CMK (cell line): ENCODE measurements at regions not wholly inside any gene's neighbourhood (a gene's known extent, or its start where the extent isn't known, plus 50 kb on each side); places are given as distances from the start of the nearest gene placed in this dataset.

ENCODE experiments used
- DNase-seq: peaks from one replicate; pipeline ENCODE4 v3.0.0-alpha.2; 2010; ENCODE audit warnings: low read depth

GRCh38 chr2:4844881-4845280 lies 847.3 kb upstream of the SOX11 start:
- DNase-seq = no peak

- no peak for DNase-seq
Observed at GRCh38 chr2:4862031-4862430, 830.2 kb upstream of the SOX11 start.

DNA sequence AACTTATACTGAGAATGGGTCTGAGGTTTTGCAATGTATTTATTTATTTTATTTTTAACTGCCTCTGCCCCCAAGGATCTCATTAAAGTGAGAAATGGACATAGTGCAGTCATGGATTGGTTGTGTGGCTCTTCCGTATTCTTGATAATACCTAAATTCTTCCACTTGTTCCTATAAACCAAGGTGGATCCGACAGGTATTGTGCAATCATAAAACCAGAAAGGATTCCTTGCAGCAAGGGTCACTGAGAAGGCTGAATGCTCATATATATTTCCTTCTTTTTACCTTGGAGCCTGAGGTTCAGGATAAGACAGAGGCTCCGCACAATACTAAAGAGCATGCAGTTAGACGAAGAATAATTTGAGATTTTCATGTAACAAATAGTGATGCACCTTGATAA lies 826.0 kb upstream of the SOX11 start:
- no peak for DNase-seq

DNA sequence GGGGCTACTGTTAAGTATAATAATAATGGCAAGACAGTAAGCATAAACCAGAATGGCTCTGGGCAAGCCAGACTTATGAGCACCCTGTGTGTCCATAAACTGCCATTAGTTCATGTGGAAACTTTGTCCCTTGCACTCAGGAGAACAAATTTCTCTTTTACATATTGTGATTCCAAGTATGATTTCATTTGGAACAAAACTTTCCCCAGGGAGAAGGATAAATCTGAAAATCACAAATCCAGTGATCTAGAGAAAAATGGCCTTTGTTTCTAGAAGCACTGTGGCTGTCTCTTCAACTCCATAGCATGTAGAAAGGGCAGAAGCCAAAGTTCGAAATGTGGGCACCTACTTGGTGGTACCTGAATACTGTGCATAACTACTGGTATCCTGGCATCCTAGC lies 823.7 kb upstream of the SOX11 start:
- DNase-seq = no peak

- no peak for DNase-seq
Observed at GRCh38 chr2:4869154-4869553, 823.0 kb upstream of the SOX11 start.

DNA sequence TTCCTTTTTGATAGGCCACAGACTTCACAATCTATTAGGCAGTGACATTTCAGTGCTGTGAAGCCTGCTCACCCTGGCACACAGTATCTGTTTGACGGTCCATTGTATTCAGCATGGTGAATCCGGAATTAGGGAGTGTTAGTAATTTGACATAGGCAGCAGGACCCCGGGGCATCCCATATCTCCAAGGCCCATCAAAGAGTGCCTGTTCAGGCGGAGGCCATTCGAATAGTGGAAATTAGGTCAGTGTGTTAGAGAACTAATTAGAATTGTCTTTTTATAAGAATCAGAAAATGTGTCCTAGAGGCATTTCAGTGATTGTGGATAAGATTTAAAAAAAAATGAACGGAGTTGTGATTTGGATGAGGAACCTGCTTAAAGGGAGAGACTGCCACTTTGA lies 818.8 kb upstream of the SOX11 start:
- DNase-seq = no peak

GRCh38 chr2:4873876-4874593 lies 818.1 kb upstream of the SOX11 start:
- no peak for DNase-seq

- DNase-seq = no peak
Observed at GRCh38 chr2:4882421-4882820, 809.8 kb upstream of the SOX11 start.

DNA sequence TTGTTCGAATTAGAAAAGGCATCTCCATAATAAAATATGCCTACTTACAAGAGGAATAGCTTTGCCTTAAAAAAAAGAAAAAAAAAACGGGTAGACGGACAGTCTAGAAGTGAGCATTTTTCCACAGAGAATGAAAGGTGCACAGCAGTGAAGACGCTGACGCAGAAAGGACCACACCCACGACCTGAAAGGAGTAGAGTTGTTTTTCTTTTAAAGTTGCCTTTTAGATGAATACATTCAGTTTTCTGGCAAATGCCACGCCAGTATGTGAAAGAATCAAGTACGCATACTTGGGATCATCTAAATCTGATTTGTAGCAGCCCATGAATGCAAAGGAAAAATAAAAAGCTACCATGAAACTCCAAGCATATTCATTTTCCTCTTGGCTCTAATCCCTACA lies 809.2 kb upstream of the SOX11 start:
- DNase-seq = no peak

GRCh38 chr2:4883375-4883774 lies 808.8 kb upstream of the SOX11 start:
- DNase-seq = no peak

- DNase-seq = no peak
Observed at GRCh38 chr2:4884117-4884571, 808.0 kb upstream of the SOX11 start.

GRCh38 chr2:4891394-4891793 lies 800.8 kb upstream of the SOX11 start:
- DNase-seq = no peak

DNA sequence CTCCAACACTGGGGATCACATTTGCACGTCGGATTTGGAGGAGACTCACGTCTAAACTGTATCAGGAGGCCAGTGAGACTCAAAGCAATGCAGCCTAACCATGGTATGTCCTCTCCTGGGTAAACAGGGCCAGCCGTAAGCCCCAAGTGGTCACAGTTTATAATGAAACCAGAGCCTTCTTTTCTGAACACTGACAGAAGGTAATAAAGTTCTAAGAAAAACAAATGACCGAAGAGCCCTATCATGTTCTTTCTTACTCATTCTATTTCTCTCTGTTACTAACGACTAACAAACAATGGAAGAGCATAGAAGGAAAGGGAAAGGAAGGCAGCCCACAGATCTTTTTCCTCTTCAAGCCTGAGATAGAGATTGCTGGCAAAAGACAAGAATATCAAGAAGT lies 796.8 kb upstream of the SOX11 start:
- DNase-seq = no peak

GRCh38 chr2:4898706-4899105 lies 793.5 kb upstream of the SOX11 start:
- no peak for DNase-seq

GRCh38 chr2:4900242-4900641 lies 791.9 kb upstream of the SOX11 start:
- DNase-seq = no peak

GRCh38 chr2:4900861-4901770 lies 791.1 kb upstream of the SOX11 start:
- no peak for DNase-seq

DNA sequence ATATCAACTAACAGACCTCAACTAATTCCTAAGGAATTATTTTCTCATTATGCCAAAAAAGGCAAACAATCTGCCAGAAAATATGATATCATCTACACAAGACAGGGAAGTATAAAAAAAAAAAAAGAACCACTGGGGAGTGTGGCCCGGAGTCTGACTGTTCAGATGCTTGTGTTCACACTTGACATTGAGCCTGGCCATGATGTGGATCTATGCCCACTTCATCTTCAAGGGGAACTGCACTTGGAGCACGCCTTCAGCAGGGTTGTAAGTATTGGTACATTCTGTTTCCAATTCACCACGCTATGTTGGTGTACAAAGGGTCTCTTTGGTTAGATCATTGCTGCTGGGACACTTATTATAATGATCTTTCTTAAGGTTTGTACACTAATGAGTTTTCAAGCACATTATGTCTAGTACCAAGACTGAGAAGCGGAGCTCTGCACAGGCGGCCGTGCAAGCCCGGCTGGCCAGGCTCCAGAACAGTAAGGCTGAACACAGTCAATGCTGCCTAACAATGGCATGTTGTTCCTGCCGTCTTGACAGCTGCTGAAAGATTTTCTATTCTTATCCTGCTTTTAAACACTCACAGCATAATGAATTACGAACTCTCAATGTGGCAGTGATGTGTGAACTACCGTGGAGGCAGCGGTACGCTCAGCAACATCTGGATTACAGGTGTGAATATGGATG lies 788.4 kb upstream of the SOX11 start:
- DNase-seq = no peak

GRCh38 chr2:4908461-4908860 lies 783.7 kb upstream of the SOX11 start:
- no peak for DNase-seq

DNA sequence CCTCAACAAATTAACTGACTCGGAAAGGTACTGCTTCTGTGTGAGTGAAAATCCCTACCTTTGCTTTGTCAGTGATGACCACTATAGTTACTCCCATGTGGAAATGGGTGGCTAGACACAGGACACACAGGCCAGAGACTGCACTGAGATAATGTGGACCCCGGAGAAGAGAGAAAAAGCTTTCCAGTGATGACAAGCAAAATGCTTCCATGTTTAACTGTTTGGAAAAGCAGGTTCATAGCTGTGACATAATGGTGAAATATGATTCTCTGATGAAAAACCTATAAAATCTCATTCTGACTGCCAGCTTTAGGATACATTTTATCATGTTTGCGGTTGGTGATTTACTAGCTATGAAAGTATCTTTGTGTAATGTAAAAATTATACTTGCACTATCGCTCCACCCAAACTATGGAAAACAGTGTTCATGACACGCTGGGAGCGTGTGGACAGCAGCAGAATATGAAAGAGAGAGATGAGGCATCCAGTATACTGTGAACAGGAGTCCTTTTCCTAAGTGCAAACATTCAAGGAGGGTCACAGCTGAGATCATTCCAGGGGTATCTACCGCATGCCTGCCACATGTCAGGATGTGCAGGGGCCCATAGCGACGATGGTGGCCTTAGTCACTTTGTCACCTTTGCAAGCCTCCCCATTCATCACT lies 782.7 kb upstream of the SOX11 start:
- no peak for DNase-seq

- DNase-seq = no peak
Observed at GRCh38 chr2:4914036-4914435, 778.1 kb upstream of the SOX11 start.

DNA sequence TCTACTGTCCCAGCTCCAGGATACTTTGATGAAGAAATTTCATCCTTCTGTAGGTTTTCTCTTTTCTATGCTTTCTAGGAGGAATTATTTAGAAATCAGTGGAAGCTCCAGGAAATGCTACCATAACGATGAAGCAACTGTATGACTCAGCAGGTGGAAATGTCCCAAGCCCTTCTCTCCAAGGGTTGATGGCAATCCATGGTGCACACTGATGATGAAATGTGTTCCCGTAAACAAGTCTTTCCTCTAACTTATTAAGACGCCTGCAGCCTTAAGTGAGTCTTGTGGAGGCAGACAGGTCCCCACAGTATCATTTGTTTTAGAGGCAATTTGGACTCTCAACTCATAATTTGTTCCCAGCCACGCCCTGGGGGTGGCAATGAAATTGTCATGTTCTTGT lies 777.6 kb upstream of the SOX11 start:
- no peak for DNase-seq

DNA sequence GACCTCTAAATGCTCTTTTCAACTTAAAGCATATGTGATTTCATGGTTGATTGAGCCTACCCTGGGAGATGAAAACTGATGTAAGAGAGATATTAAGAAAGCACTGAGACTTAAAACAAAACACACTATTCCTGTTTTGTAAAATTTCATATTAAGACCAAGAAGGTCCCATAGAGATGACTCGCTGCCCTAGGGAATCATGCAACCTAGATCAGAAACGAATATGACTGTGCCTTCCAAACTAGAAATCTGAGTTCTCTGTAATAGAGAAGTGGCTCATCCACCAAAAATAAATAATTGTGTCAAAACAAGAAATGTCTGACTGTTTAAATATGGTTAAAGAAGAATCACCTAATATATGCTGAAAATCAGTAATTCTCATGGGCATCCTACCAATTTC lies 776.8 kb upstream of the SOX11 start:
- DNase-seq = no peak
